IMR-90 (cell line): ENCODE measurements at regions not wholly inside any gene's neighbourhood (a gene's known extent, or its start where the extent isn't known, plus 50 kb on each side); places are given as distances from the start of the nearest gene placed in this dataset.

Experiments
- ATAC-seq: fragments of 200-7000 bp; cut with Tn5 transposase; 2 replicates; pipeline ENCODE4 v1.9.1; 2020; ENCODE audit warnings: low read depth, mild to moderate bottlenecking, moderate library complexity
- BruUV-seq: library from RNA; stranded (reverse); fragments of 400-500 nt; replicated peaks from 2 replicates; lab custom pipeline; 2021; lab: Mats Ljungman, UMichigan
- CTCF ChIA-PET: fragments of 300-600 bp; formaldehyde crosslinking; extraction: SDS; loops from one replicate; lab custom pipeline; 2021; ENCODE audit warnings: antibody characterized with exemption; lab: Yijun Ruan, JAX
- POLR2A ChIA-PET: fragments of 300-600 bp; sonication (Branson Sonifier 250); formaldehyde crosslinking; loops from one replicate; lab custom pipeline; 2022; ENCODE audit warnings: antibody characterized with exemption; ENCODE audit not compliant: unreplicated experiment; lab: Charles Lee
- DNase-seq: peaks from one replicate; pipeline ENCODE4 v3.0.0; 2013
- H2AFZ ChIP-seq: replicated peaks from 2 replicates; pipeline ENCODE3; 2013; ENCODE audit warnings: low read length, mild to moderate bottlenecking; ENCODE audit not compliant: poor library complexity
- H2AK5ac ChIP-seq: 2 replicates; pipeline ENCODE4 v1.6.1; 2013; ENCODE audit warnings: low read depth, low read length, inconsistent platforms
- H2AK9ac ChIP-seq: replicated peaks from 2 replicates; pipeline ENCODE3; 2013; ENCODE audit warnings: mild to moderate bottlenecking, low read depth, low read length, moderate library complexity; ENCODE audit not compliant: poor library complexity
- H2BK120ac ChIP-seq: 2 replicates; pipeline ENCODE4 v1.6.1; 2013; ENCODE audit warnings: low read depth, low read length, inconsistent platforms
- H2BK15ac ChIP-seq: 3 replicates; pipeline ENCODE4 v1.6.1; 2013; ENCODE audit warnings: low read depth, low read length, inconsistent platforms
- H2BK20ac ChIP-seq: 2 replicates; pipeline ENCODE4 v1.6.1; 2013; ENCODE audit warnings: low read depth, mild to moderate bottlenecking, inconsistent platforms, low read length, moderate library complexity
- H2BK5ac ChIP-seq: 2 replicates; pipeline ENCODE4 v1.6.1; 2013; ENCODE audit warnings: mild to moderate bottlenecking, low read depth, low read length, inconsistent platforms; ENCODE audit not compliant: poor library complexity, severe bottlenecking
- H3K14ac ChIP-seq: replicated peaks from 2 replicates; pipeline ENCODE4 v1.6.1; 2013; ENCODE audit warnings: low read depth, low read length, inconsistent platforms
- H3K18ac ChIP-seq: 2 replicates; pipeline ENCODE4 v1.6.1; 2013; ENCODE audit warnings: low read depth, low read length, control low read depth
- H3K23ac ChIP-seq: 2 replicates; pipeline ENCODE4 v1.6.1; 2013; ENCODE audit warnings: low read depth, low read length, inconsistent platforms
- H3K27ac ChIP-seq: 2 replicates; pipeline ENCODE4 v1.5.1; 2013; ENCODE audit warnings: mild to moderate bottlenecking, control low read depth, low read length; ENCODE audit not compliant: insufficient read depth
- H3K27me3 ChIP-seq: 2 replicates; pipeline ENCODE4 v1.6.1; 2013; ENCODE audit warnings: low read length; ENCODE audit not compliant: control insufficient read depth, insufficient read depth
- H3K36me3 ChIP-seq: 2 replicates; pipeline ENCODE4 v1.6.1; 2013; ENCODE audit warnings: low read length, mixed read lengths; ENCODE audit not compliant: control insufficient read depth, insufficient read depth
- H3K4ac ChIP-seq: 2 replicates; pipeline ENCODE4 v1.6.1; 2013; ENCODE audit warnings: low read depth, low read length, inconsistent platforms
- H3K4me1 ChIP-seq: 2 replicates; pipeline ENCODE4 v1.6.1; 2013; ENCODE audit warnings: low read length, mixed read lengths; ENCODE audit not compliant: control insufficient read depth, insufficient read depth
- H3K4me2 ChIP-seq: 2 replicates; pipeline ENCODE4 v1.6.1; 2013; ENCODE audit warnings: low read depth, mild to moderate bottlenecking, control low read depth, low read length, moderate library complexity
- H3K4me3 ChIP-seq: 2 replicates; pipeline ENCODE4 v1.5.1; 2013; ENCODE audit warnings: low read depth, mild to moderate bottlenecking, control low read depth, low read length, moderate library complexity; ENCODE audit not compliant: insufficient read depth
- H3K56ac ChIP-seq: 2 replicates; pipeline ENCODE4 v1.6.1; 2013; ENCODE audit warnings: low read length, inconsistent platforms; ENCODE audit not compliant: insufficient read depth; ENCODE audit errors: extremely low read depth
- H3K79me1 ChIP-seq, 2 experiments: 2 replicates each; pipeline ENCODE4 v1.6.1; 2013; ENCODE audit warnings: low read length in 2 of 2, inconsistent platforms in 1 of 2, low read depth in 1 of 2
- H3K9ac ChIP-seq: 2 replicates; pipeline ENCODE4 v1.6.1; 2013; ENCODE audit warnings: low read depth, low read length, control low read depth
- H3K9me1 ChIP-seq: 2 replicates; pipeline ENCODE4 v1.6.1; 2013; ENCODE audit warnings: low read length, inconsistent platforms; ENCODE audit not compliant: insufficient read depth
- H3K9me3 ChIP-seq: 2 replicates; pipeline ENCODE4 v1.6.1; 2013; ENCODE audit warnings: low read length; ENCODE audit not compliant: control insufficient read depth, insufficient read depth
- H4K20me1 ChIP-seq: 2 replicates; pipeline ENCODE4 v1.6.1; 2013; ENCODE audit warnings: low read length, inconsistent platforms; ENCODE audit not compliant: insufficient read depth
- H4K5ac ChIP-seq: 2 replicates; pipeline ENCODE4 v1.6.1; 2013; ENCODE audit warnings: mild to moderate bottlenecking, low read depth, low read length, control low read depth
- H4K8ac ChIP-seq, 2 experiments: 2 replicates each; pipeline ENCODE4 v1.6.1; 2013; ENCODE audit warnings: low read depth in 2 of 2, low read length in 2 of 2, control low read depth in 1 of 2, inconsistent platforms in 1 of 2
- H4K91ac ChIP-seq: 2 replicates; pipeline ENCODE4 v1.6.1; 2013; ENCODE audit warnings: low read depth, low read length, inconsistent platforms; ENCODE audit not compliant: insufficient read depth
- MAFK ChIP-seq: IDR thresholded peaks from 2 replicates; pipeline ENCODE4 v1.6.1; 2012; ENCODE audit warnings: low read depth, low read length, improper control_type of control experiment
- MAZ ChIP-seq: IDR thresholded peaks from 2 replicates; pipeline ENCODE4 v1.6.1; 2012; ENCODE audit warnings: low read depth, mild to moderate bottlenecking, low read length, improper control_type of control experiment, moderate library complexity, borderline replicate concordance
- MXI1 ChIP-seq: IDR thresholded peaks from 2 replicates; pipeline ENCODE4 v1.6.1; 2012; ENCODE audit warnings: low read depth, mild to moderate bottlenecking, low read length, moderate library complexity, borderline replicate concordance
- NFE2L2 ChIP-seq: fragments of 150-350 bp; IDR thresholded peaks from 2 replicates; pipeline ENCODE4 v1.6.1; 2016; ENCODE audit warnings: low read depth, mild to moderate bottlenecking, low read length
- RAD21 ChIP-seq: IDR thresholded peaks from 2 replicates; pipeline ENCODE4 v1.6.1; 2012; ENCODE audit warnings: low read length, improper control_type of control experiment
- SMC3 ChIP-seq: fragments of 150-350 bp; IDR thresholded peaks from 2 replicates; pipeline ENCODE4 v1.6.1; 2016; ENCODE audit warnings: low read depth, mild to moderate bottlenecking, antibody characterized with exemption, low read length, moderate library complexity
- WGBS, 2 experiments: methylation state at CpG; one replicate each; pipeline versions ENCODE4 v1.1.5 to v1.1.7; 2013; ENCODE audit warnings: missing lambda C conversion rate in 2 of 2; ENCODE audit not compliant: insufficient read length in 1 of 2; ENCODE audit errors: extremely low coverage in 2 of 2; 5-methylcytosine and 5-hydroxymethylcytosine counted together
- dilution Hi-C: fragments of 300-500 bp; cut with HindIII; formaldehyde crosslinking; loops from one replicate; pipeline ENCODE4 v1.14.3; 2018; ENCODE audit warnings: low sequenced_read_pairs; ENCODE audit not compliant: unreplicated experiment
- in situ Hi-C: fragments of 300-500 bp; cut with MboI; formaldehyde crosslinking; loops from 3 replicates; pipeline ENCODE4 v1.14.3; 2019; ENCODE audit warnings: low sequenced_read_pairs, inconsistent platforms, mixed read lengths
- intact Hi-C: fragments of 100-400 bp; cut with micrococcal nuclease; formaldehyde crosslinking; loops from 2 replicates; pipeline ENCODE4 v1.10.0; 2022
- TF ChIP-seq, protein P1 (sequence below): fragments of 150-350 bp; IDR thresholded peaks from 2 replicates; pipeline ENCODE4 v1.6.1; 2017; ENCODE audit warnings: mild to moderate bottlenecking, antibody characterized with exemption, low read length, low read depth

DNA sequence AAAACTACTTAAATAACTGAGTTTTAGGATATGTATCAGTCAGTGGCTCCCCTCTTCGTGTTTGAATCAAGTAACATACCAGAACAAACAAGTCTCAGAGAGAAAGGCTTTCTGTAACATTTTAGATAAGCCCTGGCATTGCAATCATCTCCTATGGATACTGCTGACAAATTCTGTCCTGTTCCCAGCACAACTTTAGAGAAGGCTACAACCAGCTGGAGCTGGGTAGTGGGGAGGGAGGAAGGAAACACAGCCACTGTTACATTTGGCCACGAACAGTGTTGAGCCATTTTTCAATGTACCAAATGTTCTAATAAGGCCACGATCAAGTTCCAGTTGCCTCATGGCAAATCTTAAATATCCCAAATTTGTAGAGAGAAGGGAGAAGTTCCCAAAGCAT lies 511.8 kb upstream of the WWC1 start:
- DNase-seq (no peak), ATAC-seq (no peak)
- no peak overlapping the region for H4K8ac ChIP-seq
- peak overlapping the region; percentile 26 for H2BK5ac ChIP-seq
- no peaks in the 10 kb centered on the region for H3K4me1 ChIP-seq
- no peak overlapping the region for H3K4me2 ChIP-seq
- dilution Hi-C loops (no loop called here), intact Hi-C loops (no loop called here), in situ Hi-C loops (no loop called here)
- no peak overlapping the region for H2BK120ac ChIP-seq
- no peak overlapping the region for H2BK15ac ChIP-seq
- H4K20me1 ChIP-seq, result no peaks in the 10 kb centered on the region
- BruUV-seq, result no TSS peak
- POLR2A ChIA-PET, result no interaction called here
- H3K23ac ChIP-seq, result no peak overlapping the region
- H3K4ac ChIP-seq, result no peak overlapping the region
- no peaks in the 10 kb centered on the region for H3K9me3 ChIP-seq
- H3K4me3 ChIP-seq, result no peak overlapping the region
- H3K36me3 ChIP-seq, result no peaks in the 10 kb centered on the region
- H3K79me1 ChIP-seq, result no peaks in the 10 kb centered on the region
- H4K91ac ChIP-seq, result no peak overlapping the region
- H3K9ac ChIP-seq, result no peak overlapping the region
- no peak overlapping the region for H3K18ac ChIP-seq
- no CpG with 5 or more reads among the region's 3 CpGs for WGBS, 2 experiments
- no peak overlapping the region for H3K14ac ChIP-seq
- H3K27ac ChIP-seq, result no peak overlapping the region
- TF ChIP-seq MXI1 (no peak), SMC3 (no peak), RAD21 (no peak), NFE2L2 (no peak), MAZ (no peak), MAFK (no peak)
- TF ChIP-seq, protein P1, sequence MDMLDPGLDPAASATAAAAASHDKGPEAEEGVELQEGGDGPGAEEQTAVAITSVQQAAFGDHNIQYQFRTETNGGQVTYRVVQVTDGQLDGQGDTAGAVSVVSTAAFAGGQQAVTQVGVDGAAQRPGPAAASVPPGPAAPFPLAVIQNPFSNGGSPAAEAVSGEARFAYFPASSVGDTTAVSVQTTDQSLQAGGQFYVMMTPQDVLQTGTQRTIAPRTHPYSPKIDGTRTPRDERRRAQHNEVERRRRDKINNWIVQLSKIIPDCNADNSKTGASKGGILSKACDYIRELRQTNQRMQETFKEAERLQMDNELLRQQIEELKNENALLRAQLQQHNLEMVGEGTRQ, result no peak
- H3K27me3 ChIP-seq, result 0 out of 2 replicates have a peak, but pooled peaks cover 1% of the 10 kb centered on the region
- no peak overlapping the region for H2AK9ac ChIP-seq
- H2AK5ac ChIP-seq, result no peak overlapping the region
- CTCF ChIA-PET, result no interaction called here
- no peak overlapping the region for H2BK20ac ChIP-seq
- H3K9me1 ChIP-seq, result no peaks in the 10 kb centered on the region
- H3K56ac ChIP-seq, result no peak overlapping the region
- no peak overlapping the region for H2AFZ ChIP-seq
- H4K5ac ChIP-seq, result no peak overlapping the region
